GM21447 (cell line): ENCODE measurements at regions not wholly inside any gene's neighbourhood (a gene's known extent, or its start where the extent isn't known, plus 50 kb on each side); places are given as distances from the start of the nearest gene placed in this dataset.

ENCODE experiments used
- ATAC-seq: cut with Tn5 transposase; IDR thresholded peaks from one replicate; pipeline ENCODE4 v1.9.1; 2021; ENCODE audit not compliant: unreplicated experiment

DNA sequence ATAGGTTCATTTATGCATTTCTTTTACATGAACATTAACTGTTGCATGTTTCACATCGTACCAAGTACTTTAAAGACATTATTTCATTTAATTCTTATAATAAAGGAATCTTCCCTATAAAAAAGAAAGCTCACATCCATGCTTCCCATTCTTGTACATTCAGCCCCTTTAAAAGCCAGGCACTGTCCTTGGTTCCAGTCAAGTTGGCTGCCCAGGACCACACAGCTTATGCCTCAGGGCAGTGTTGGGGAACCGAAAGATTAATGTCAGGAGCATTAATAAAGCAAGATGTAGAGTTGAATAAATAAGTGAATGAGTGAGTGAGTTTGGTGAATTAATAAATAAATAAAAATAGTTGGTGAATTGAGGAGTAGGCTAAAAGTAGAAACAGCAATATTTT, 409.4 kb upstream of the DAB1 start:
- no peak for ATAC-seq

DNA sequence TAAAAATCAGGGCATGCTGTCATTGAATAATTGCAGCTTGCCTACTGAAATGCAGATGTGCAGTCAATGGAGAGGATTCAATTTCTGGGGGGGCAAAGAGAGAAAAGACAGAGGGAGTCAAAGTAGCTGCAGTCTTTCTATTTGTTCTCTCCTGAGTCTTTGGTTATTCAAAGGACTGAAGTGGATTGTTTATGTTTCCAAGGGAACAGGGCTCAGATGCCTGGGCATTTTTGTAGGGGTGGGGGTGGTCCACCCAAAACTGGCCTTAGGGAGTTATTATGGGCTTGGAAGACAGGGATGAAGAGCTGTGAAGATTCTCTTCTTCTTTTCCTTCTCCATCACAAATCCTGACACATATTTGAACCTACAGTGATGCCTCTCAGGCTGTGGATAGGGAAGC, 408.8 kb upstream of the DAB1 start:
- no peak for ATAC-seq

DNA sequence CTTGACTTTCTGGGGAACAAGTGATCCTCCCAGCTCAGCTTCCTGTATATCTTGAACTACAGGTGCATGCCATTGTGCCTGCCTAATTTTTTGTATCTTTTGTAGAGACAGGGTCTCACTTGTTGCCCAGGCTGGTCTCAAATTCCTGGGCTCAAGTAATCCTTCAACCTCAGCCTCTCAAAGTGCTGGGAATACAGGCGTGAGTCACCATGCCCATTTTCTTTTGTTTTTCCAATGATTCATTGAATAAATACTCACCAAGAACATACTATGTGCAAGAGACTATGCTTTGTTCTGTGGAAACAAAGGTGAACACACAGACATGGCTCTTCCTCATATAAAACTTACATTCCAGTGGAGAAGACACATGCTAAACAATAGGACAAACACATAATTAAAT, 407.8 kb upstream of the DAB1 start:
- no peak for ATAC-seq

DNA sequence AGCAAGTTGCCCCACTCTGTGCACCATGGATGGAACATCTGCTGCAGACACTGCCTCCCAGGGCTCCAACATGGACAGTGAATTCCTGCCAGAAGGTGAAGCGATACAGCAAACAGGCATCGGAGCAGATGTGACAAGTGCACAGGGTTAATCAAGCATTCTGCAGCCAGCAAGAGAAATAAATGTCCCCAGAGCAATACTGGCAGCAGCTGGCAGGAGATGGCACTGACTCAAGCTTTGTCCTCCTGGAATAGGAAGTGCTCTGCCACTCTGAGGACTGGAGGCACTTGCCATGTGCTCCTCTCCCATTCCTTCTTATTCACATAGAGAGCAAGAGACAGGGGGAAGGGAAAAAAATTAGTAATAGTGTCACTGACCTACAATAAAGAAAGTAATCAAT, 402.7 kb upstream of the DAB1 start:
- ATAC-seq = no peak

DNA sequence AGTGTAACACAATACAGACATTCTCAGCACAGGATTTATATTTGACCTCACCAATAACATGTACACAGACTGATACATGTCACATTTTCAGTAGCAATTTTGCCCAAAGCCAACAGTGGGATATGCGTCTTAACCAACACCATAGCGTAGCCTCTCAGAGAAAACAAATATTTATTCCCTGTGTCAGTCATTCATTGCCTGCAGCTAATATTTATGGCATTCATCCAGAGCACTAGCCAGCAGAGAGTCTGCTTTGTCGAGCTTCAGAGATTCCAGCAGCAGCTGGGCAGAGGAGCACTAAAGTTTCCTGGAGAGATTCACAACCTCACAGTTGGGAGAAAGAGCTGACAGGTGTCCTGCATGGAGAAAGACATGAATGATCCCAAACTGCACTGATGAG, 400.7 kb upstream of the DAB1 start:
- no peak for ATAC-seq

DNA sequence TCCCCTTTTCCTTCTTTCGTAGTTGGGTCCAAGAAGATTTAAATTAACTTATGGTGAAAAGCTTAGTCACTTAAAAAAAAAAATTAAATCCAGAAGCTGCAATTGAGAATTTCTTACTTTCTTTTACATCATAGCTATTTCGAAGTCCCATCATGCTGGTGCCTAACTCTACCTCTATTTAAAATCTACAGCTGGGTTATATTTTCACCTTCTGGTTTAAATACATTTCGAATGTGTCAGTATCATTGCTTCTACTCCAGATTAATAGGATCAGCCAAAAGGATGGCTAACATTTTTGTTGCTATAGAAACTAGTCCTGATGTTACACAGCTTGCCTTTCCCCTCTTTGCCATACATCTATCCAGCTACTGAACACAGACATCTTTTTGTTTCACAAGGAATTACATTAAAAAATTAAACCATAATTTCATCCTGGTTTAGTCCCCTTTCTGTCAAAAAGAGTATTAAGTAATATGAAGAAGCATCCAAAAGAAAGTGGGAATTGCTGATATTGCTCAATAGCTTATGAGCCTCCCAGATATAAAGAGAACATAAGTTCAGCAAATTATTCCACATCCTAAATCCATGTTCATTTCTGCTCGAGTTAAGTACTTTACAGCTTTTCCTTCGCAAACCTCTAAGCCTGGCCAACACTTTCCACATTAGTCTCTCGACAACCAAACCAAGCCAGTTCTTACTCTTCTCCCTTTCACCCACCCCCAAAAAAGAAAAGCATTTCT, 396.7 kb upstream of the DAB1 start:
- ATAC-seq = no peak

DNA sequence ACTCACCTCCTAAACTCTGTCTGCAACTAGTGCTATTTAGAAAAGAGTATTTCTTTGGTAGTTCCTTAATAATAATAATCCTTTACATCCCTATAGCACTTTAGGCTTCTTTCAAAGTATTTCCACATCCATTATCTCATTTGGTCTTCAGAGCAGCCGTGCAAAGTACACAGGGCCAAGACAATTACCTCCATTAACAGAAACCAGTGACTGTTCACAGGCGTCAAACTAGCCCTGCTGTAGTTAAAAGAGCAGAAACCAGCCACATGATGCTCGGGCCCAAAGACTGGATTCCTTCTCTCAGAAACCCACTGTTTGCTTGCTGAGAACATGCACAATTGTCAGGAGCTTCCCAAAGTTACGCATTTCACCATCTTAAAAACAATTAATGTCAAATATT, 396.0 kb upstream of the DAB1 start:
- no peak for ATAC-seq

DNA sequence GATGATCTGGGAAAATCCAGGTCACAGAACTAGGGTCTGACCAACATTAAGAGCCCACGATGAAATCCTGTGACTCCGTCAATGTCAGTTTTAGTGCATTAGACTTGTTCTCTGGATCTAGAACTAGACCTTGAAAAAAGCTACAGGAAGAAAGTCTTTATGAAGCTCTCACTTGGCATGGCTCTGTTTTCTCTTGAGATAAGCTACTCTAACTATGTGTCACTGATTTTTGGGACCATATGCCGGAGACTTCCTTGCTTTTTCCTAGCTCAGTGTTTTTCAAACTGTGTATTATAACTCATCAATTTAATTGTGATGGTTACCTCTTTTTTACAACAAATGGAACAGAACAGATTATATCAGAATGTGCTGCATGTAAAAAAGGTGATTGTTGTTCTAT, 379.7 kb upstream of the DAB1 start:
- no peak for ATAC-seq

DNA sequence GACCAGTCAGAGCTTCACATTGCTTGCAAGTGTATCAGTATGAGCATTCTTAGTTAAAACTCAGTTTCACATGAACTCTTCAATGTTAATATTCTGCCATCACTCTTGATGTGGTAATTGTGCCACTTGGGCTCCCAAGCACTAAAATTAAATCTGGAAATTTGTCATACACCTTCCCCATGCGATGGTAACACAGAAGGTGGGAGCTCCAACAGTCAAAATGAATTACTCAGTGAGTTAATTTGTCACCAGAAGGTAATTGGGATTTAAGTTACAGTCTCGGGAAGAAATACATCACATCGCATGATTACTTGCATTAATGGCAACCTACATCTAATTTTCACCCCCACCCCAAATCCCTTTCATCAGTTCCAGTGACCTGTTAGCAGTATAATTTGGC, 376.5 kb upstream of the DAB1 start:
- ATAC-seq = no peak

DNA sequence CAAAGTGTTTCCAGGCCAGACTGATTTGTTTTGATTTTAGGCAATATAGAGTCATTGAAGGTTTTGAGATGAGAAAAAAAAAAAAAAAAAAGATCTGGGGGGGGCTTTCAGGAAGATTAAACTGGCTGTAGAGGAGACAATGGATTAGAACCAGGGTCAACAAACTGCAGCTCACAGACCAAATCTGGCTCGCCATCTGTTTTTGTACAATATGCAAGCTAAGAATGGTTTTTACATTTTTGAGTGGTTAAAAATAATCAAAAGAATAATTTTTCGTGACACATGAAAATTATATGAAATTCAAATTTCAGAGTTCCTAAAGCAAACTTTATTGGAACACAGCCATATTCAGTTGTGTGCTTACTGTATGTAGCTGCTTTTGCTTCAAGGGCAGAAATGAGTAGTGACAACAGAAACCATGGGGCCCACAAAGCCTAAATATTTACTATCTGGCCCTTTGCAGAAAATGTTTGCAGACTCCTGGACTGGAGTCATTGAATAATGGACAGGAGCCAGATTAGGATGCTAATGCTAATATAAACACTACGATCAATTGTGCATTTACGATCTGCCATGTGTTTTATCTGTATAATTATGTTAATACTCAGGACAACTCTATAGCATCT, 375.7 kb upstream of the DAB1 start:
- no peak for ATAC-seq

DNA sequence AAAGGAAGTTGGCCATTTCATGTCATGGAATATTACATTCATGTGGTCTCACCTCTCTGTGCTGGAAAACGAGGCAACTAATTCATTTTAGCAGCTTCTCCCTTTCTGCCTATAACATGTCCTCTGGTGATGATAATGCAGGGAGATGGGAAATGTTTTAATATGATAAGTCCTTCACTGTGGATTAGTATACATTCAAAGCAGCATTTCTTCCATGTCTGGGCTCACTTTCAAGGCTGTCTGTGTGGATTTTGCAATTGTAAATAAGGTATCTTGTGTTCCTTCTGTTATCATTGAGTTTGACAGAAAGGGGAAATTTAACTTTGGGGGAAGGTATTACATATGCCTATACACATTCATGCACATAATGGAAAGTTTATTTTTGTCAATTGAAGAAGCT, 374.7 kb upstream of the DAB1 start:
- no peak for ATAC-seq

DNA sequence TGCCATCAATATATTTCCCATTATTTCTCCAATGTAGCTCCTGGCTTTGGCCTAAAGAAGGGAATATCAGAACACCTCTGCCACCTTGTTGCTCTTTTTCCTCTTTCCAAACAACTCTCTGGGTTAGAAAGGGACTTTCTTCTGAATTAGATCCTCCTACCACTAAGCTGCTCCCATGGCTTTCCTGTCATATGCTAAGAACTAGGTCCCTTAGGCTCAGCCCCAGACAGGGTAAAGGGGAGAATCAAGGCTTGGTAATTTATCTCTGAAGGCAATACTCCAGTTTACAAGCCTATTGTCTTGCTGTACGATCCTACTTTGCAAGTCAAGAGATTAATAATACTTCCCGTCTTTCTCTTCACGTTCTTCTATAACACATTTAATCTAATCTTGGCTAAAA, 373.2 kb upstream of the DAB1 start:
- ATAC-seq = no peak

DNA sequence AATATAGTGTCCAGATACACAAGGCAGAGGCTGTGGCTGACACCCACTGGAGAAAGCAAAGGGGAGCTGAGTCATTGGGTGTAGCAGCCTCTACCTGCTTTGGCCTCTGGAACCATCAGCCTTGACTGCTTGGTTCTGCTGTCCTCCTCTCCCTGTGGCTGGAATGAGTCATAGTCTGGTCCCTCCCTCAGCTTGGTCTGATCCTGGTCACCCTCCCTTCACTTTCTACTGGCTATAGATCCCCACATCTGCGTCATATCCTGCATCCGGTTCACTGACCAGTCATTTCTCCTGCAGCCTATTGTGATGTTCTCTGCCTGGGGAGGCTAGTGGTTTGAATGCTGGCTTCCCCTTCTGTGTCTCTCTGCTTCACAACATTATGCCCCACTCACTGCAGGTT, 372.8 kb upstream of the DAB1 start:
- no peak for ATAC-seq

DNA sequence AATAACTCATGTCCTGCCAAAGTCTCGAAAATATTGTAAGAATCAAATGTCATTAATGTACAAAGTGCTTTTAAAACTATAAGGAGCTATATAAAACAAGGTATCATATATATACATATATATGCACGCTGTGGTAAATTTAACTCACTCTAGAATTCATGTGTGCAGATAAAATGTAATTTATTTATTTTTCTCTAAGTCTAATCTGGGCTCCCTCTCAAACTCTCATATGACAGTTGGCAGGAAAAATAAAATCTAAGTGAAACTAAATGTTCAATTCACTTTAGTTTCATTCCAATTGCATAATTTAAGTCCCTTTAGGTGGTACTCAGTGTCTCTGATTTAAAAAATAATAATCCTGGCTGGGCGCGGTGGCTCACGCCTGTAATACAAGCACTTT, 372.0 kb upstream of the DAB1 start:
- no peak for ATAC-seq

DNA sequence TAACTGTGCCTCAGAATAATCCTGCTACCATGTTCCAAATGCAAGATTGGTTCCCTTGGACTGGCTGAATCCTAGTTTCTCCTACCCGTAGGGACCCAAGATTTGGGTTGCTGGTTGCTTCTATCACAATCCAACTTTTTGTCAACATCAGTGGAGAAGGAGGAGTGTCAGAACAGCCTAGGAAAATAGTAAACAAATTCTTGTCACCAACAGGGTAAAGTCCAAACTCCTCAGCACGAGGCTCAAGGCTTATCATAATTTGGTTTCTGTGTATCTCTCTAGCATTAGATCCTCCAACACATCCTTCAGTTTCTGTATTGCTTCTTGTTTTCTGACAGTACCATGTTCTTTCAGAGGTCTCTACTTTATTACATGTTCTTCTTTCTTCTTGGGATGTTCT, 370.2 kb upstream of the DAB1 start:
- no peak for ATAC-seq

DNA sequence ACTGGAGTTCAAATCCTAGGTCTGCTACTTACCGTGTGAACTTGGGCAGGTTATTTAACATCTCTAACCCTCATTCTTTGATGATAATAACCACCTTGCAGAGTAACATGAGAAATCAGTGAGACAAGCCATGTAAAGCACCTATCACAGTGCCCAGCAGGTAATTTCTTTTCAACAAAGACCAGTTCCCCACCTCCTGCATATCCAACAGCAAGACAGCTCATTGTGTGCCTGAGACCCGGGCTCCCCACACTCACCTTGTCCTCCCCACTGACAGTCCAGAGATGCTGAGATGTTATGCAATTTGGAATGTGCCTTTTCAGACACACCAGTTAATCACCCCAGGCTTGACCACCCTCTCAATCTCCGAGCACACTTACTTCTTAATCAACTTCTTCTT, 367.6 kb upstream of the DAB1 start:
- ATAC-seq = no peak

DNA sequence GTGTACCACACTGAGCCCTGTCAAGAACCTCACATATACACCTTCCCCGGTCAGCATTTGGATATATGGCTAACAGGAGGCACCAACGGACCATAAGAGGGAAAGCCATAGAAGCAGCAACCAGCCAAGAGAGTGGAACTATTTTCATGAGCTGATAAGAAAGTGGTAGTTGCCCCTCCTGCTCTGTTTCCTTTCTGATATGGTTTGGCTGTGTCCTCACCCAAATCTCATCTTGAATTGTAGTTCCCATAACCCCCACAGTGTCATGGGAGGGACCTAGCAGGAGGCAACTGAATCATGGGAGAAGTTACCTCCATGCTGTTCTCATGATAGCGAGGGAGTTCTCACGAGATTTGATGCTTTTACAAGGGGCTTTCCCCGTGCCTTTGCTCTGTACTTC, 366.1 kb upstream of the DAB1 start:
- no peak for ATAC-seq

DNA sequence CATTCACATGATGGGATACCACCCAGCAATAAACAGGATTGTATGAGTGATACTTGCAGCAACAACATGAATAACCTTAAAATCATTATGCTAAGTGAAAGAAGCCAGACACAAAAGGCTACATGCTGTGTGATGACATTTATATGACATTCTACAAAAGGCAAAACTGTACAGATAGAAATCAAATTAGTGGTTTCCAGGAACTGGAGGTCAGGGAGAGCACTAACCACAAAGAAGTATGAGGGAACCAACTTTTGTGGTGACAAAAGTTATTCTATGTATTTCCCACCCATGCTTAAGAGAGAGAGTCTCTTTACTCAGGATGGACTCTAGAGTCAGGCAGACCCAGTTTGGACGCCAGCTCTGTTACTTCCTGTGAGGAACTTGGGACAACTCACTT, 364.5 kb upstream of the DAB1 start:
- ATAC-seq = no peak

DNA sequence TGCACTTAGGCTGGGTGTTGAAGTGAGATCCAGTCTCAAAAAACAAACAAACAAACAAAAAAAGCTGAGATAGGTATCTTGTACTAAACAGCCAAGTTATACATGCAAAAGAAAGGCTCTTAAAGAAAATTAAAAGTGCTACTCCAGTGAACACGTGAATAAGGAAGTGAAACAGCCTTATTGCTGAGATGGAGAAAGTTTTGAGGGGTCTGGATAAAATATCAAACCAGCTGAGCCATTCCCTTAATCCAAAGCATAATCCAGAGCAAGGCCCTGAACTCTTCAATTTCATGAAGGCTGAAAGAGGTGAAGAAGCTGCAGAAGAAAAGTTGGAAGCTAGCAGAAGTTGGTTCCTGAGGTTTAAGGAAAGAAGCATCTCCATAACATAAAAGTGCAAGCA, 360.5 kb upstream of the DAB1 start:
- no peak for ATAC-seq

DNA sequence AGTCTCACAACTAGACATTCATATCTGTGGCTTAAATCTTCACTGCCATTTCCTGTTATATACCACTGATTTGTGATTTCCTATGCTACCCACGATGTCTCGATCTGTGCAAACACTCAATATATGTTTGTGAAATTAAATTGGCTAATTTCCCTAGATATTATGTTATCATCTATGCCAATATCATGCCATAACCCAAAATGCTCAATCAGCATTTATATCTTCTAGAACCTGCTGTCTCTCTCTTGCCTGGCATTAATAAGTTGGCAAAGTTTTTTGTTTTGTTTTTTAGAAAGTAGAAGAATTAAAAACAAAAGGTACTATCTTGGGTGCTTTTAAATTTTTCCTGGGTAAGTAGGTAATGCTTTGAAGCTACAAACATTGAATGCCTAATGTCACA, 358.5 kb upstream of the DAB1 start:
- ATAC-seq = no peak

DNA sequence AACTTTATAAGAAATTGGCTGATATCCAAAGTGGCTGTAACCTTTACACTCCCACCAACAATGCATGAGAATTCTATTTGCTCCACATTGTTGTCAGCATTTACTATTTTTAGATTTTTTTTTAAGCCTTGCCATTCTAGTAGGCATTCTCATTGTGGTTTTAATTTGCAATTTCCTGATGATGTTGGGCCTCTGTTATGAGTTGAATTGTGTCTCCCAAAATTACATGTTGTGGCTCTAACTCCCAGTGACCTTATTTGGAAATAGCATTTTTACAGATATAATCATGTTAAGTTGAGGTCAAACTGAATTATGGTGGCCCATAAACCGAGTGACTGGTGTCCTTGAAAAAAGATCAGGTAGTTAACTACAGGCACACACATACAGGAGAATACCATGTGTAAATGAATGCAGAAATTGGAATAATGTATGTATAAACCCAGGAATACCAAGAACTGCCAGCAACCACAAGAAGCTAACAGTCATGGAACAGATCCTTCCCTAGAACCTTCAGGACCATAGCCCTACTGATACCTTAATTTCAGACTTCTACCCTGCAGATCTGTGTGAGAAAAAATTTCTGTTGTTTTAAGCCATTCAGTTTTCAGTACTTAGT, 348.8 kb upstream of the DAB1 start:
- ATAC-seq = no peak

DNA sequence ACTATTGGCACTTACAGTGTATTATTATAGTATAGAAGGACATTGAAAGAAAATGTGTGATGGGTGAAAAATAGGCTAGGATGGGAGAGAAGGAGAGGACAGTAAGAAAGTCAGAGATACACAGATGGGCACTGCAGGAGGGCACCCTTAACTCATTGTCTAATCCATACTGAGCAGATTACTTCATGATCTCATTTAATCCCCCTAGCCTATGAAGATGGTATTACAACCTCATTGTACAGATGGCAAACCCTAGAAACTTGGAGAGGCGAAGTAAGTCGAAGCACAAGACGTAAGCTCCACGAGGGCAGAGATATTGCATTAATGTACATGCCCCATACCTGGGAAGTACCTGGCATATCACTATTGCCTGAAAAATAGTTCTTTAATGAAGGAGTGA, 346.9 kb upstream of the DAB1 start:
- no peak for ATAC-seq

DNA sequence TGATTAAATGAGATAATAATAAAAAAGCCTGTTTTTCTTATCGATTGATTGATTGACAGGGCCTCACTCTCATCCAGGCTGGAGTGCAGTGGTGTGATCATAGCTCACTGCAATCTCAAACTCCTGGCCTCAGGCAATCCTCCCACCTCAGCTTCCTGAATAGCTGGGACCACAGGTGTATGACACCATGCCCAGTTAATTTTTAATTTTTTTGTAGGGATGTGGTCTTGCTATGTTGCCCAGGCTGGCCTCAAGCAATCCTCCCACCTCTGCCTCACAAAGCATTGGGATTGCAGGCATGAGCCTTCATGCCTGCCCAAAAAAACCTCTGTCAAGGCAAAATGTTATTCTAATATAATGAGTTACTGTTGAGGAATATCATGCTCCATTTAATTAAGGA, 346.4 kb upstream of the DAB1 start:
- no peak for ATAC-seq
